DOHH2 (cell line): ENCODE measurements at regions not wholly inside any gene's neighbourhood (a gene's known extent, or its start where the extent isn't known, plus 50 kb on each side); places are given as distances from the start of the nearest gene placed in this dataset.

ENCODE experiments used
- H3F3A ChIP-seq: fragments of 200-600 bp; sonication (generic), shearing (Covaris generic); 2 replicates; pipeline ENCODE4 v1.6.0; 2016; ENCODE audit warnings: antibody characterized with exemption, mild to moderate bottlenecking; ENCODE audit not compliant: control insufficient read depth, insufficient read depth
- H3K27ac ChIP-seq: fragments of 200-600 bp; sonication (generic); 2 replicates; pipeline ENCODE4 v1.5.1; 2014; ENCODE audit warnings: low read depth, mild to moderate bottlenecking, low read length, moderate library complexity
- H3K27me3 ChIP-seq: fragments of 200-600 bp; sonication (generic); 2 replicates; pipeline ENCODE4 v1.6.1; 2014; ENCODE audit warnings: mild to moderate bottlenecking, low read length, mixed read lengths; ENCODE audit not compliant: control insufficient read depth
- H3K36me3 ChIP-seq: fragments of 200-600 bp; sonication (generic); 2 replicates; pipeline ENCODE4 v1.6.1; 2014; ENCODE audit warnings: mild to moderate bottlenecking, low read length, moderate library complexity, mixed read lengths; ENCODE audit not compliant: control insufficient read depth
- H3K4me1 ChIP-seq: fragments of 200-600 bp; sonication (generic); 2 replicates; pipeline ENCODE4 v1.6.1; 2014; ENCODE audit warnings: mild to moderate bottlenecking, low read length, mixed read lengths; ENCODE audit not compliant: control insufficient read depth
- H3K4me2 ChIP-seq: fragments of 200-600 bp; sonication (generic); 2 replicates; pipeline ENCODE4 v1.6.0; 2014; ENCODE audit warnings: mild to moderate bottlenecking, low read length, moderate library complexity
- H3K4me3 ChIP-seq: fragments of 200-600 bp; sonication (generic); 2 replicates; pipeline ENCODE4 v1.5.1; 2014; ENCODE audit warnings: mild to moderate bottlenecking, low read length, mixed read lengths
- H3K79me2 ChIP-seq: fragments of 200-600 bp; sonication (generic); 2 replicates; pipeline ENCODE4 v1.6.1; 2014; ENCODE audit warnings: mild to moderate bottlenecking, low read length, mixed read lengths; ENCODE audit not compliant: control insufficient read depth
- H3K9me2 ChIP-seq: fragments of 200-600 bp; sonication (generic); replicated peaks from 2 replicates; pipeline ENCODE4 v1.6.1; 2014; ENCODE audit warnings: mild to moderate bottlenecking, low read length, mixed read lengths; ENCODE audit not compliant: control insufficient read depth
- H3K9me3 ChIP-seq: fragments of 200-600 bp; sonication (generic); 2 replicates; pipeline ENCODE4 v1.6.1; 2014; ENCODE audit warnings: antibody characterized with exemption, low read length, mixed read lengths; ENCODE audit not compliant: control insufficient read depth, insufficient read depth
- H4K20me1 ChIP-seq: fragments of 200-600 bp; sonication (generic); 2 replicates; pipeline ENCODE4 v1.6.0; 2014; ENCODE audit warnings: low read depth, mild to moderate bottlenecking, antibody characterized with exemption, low read length, moderate library complexity; ENCODE audit not compliant: control insufficient read depth, insufficient read depth
- EZH2phosphoT487 ChIP-seq: fragments of 200-600 bp; sonication (generic); IDR thresholded peaks from 2 replicates; pipeline ENCODE4 v1.6.1; 2017; ENCODE audit warnings: borderline replicate concordance, mild to moderate bottlenecking, antibody characterized with exemption, low read length, moderate library complexity, mixed read lengths
- TF ChIP-seq, protein P1 (sequence below): fragments of 200-600 bp; sonication (generic); IDR thresholded peaks from one replicate; pipeline ENCODE4 v1.5.1; 2014; ENCODE audit warnings: antibody characterized with exemption, mild to moderate bottlenecking, low read depth, low read length; ENCODE audit not compliant: poor library complexity, severe bottlenecking

- TF ChIP-seq EZH2phosphoT487 = no peak
- TF ChIP-seq, protein P1, sequence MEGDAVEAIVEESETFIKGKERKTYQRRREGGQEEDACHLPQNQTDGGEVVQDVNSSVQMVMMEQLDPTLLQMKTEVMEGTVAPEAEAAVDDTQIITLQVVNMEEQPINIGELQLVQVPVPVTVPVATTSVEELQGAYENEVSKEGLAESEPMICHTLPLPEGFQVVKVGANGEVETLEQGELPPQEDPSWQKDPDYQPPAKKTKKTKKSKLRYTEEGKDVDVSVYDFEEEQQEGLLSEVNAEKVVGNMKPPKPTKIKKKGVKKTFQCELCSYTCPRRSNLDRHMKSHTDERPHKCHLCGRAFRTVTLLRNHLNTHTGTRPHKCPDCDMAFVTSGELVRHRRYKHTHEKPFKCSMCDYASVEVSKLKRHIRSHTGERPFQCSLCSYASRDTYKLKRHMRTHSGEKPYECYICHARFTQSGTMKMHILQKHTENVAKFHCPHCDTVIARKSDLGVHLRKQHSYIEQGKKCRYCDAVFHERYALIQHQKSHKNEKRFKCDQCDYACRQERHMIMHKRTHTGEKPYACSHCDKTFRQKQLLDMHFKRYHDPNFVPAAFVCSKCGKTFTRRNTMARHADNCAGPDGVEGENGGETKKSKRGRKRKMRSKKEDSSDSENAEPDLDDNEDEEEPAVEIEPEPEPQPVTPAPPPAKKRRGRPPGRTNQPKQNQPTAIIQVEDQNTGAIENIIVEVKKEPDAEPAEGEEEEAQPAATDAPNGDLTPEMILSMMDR = no peak
- Histone ChIP-seq H3K4me2 (no peak overlapping the region), H3F3A (no peaks in the 10 kb centered on the region), H3K36me3 (no peaks in the 10 kb centered on the region), H3K4me3 (no peak overlapping the region), H3K4me1 (no peaks in the 10 kb centered on the region), H3K27ac (no peak overlapping the region), H3K79me2 (no peaks in the 10 kb centered on the region), H3K27me3 (no peaks in the 10 kb centered on the region), H3K9me3 (no peaks in the 10 kb centered on the region), H3K9me2 (no peaks in the 10 kb centered on the region), H4K20me1 (no peaks in the 10 kb centered on the region)
Measured at GRCh38 chr3:168524129-168524528, 428.4 kb upstream of the GOLIM4 start.

GRCh38 chr3:168517249-168518071 lies 421.7 kb upstream of the GOLIM4 start:
- H3F3A ChIP-seq = no peaks in the 10 kb centered on the region
- H3K9me3 ChIP-seq = no peaks in the 10 kb centered on the region
- H3K27ac ChIP-seq = no peak overlapping the region
- no peak overlapping the region for H3K4me2 ChIP-seq
- no peaks in the 10 kb centered on the region for H3K9me2 ChIP-seq
- no peak overlapping the region for H3K4me3 ChIP-seq
- no peaks in the 10 kb centered on the region for H3K27me3 ChIP-seq
- H3K79me2 ChIP-seq = no peaks in the 10 kb centered on the region
- H3K36me3 ChIP-seq = no peaks in the 10 kb centered on the region
- no peaks in the 10 kb centered on the region for H3K4me1 ChIP-seq
- TF ChIP-seq, protein P1 = no peak
- TF ChIP-seq EZH2phosphoT487 = no peak
- no peaks in the 10 kb centered on the region for H4K20me1 ChIP-seq

DNA sequence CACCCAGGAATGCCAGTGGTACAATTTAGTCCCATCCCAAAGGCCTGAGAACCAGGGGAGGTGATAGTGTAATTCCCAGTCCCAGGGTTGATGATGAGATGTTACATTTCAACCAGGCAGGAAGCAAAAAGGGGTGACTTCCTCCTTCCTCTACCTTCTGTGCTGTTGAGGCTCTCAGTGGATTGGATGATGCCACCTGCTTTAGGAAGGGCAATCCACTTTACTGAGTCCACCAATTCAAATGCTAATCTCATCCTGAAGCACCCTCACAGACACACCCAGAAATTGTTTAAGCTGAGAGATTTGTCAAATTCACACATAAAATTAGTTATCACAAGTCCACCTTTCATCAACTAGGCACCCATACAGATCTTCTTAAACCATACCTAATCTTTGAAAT lies 418.5 kb upstream of the GOLIM4 start:
- H3K36me3 ChIP-seq = no peaks in the 10 kb centered on the region
- H3K4me1 ChIP-seq = no peaks in the 10 kb centered on the region
- H4K20me1 ChIP-seq = no peaks in the 10 kb centered on the region
- H3K27me3 ChIP-seq = no peaks in the 10 kb centered on the region
- no peak overlapping the region for H3K4me3 ChIP-seq
- H3K27ac ChIP-seq = no peak overlapping the region
- H3K9me3 ChIP-seq = no peaks in the 10 kb centered on the region
- TF ChIP-seq, protein P1 = no peak
- no peak for TF ChIP-seq EZH2phosphoT487
- no peaks in the 10 kb centered on the region for H3K9me2 ChIP-seq
- H3K4me2 ChIP-seq = no peak overlapping the region
- no peaks in the 10 kb centered on the region for H3F3A ChIP-seq
- H3K79me2 ChIP-seq = no peaks in the 10 kb centered on the region
